MM.1S (cell line): ENCODE measurements at regions not wholly inside any gene's neighbourhood (a gene's known extent, or its start where the extent isn't known, plus 50 kb on each side); places are given as distances from the start of the nearest gene placed in this dataset.

Experiments used
- EZH2 ChIP-seq: fragments of 300-600 bp; sonication (generic); optimal IDR thresholded peaks from 2 replicates; pipeline ENCODE3; 2017; ENCODE audit warnings: low read depth, mild to moderate bottlenecking, antibody characterized with exemption, low read length, mixed read lengths
- EZH2phosphoT487 ChIP-seq: fragments of 300-600 bp; sonication (generic); IDR thresholded peaks from 2 replicates; pipeline ENCODE4 v1.6.1; 2018; ENCODE audit warnings: antibody characterized with exemption, low read length
- TF ChIP-seq, protein P1 (sequence below): fragments of 300-600 bp; sonication (generic); IDR thresholded peaks from 2 replicates; pipeline ENCODE4 v1.5.1; 2016; ENCODE audit warnings: antibody characterized with exemption, low read length, mixed read lengths

DNA sequence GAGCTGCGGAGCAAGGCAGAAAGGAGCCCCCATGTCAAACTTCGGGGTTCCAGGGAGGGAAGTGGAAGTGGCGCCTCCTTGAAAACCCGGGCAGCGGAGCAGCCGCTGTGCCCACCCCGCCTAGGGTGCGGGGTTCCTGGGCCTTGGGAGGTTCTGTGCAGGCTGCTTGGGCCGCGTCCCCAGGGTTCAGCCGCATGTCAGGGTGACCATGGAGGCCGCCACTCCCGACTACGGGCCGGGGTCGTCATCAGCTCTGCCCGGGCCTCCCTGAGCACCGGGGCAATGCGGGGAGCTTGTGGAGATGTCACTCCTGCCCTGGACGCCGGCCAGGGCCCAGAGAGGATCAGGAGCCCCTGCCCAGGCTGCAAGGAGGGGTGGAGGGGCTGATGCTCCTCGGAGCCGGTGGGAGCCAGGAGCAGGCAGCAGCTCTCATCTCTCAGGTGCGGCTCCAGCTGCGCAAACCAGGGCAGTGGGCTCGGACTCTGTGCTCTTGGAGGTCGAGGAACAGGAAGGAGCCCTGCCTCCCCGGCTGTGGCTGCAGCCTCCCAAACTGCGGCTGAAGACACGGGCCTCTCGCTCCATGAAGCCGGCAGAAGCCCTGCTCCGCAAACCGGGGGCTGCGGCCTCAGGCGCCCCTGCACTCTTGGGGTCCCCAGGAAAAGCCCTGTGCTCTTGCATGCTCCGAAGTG is 1286.5 kb downstream of the TMEM121 start:
- TF ChIP-seq, protein P1, sequence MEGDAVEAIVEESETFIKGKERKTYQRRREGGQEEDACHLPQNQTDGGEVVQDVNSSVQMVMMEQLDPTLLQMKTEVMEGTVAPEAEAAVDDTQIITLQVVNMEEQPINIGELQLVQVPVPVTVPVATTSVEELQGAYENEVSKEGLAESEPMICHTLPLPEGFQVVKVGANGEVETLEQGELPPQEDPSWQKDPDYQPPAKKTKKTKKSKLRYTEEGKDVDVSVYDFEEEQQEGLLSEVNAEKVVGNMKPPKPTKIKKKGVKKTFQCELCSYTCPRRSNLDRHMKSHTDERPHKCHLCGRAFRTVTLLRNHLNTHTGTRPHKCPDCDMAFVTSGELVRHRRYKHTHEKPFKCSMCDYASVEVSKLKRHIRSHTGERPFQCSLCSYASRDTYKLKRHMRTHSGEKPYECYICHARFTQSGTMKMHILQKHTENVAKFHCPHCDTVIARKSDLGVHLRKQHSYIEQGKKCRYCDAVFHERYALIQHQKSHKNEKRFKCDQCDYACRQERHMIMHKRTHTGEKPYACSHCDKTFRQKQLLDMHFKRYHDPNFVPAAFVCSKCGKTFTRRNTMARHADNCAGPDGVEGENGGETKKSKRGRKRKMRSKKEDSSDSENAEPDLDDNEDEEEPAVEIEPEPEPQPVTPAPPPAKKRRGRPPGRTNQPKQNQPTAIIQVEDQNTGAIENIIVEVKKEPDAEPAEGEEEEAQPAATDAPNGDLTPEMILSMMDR = no peak
- TF ChIP-seq EZH2phosphoT487 = no peak
- no peak for TF ChIP-seq EZH2
